CD8-positive, alpha-beta memory T cell (primary cell): ENCODE measurements at regions not wholly inside any gene's neighbourhood (a gene's known extent, or its start where the extent isn't known, plus 50 kb on each side); places are given as distances from the start of the nearest gene placed in this dataset.
A peak's percentile ranks its signal among the peaks of the same experiment; 100 is the strongest.

Experiments used
- CTCF ChIA-PET: fragments of 350-600 bp; sonication (Branson Sonifier 250); formaldehyde crosslinking; loops from one replicate; lab custom pipeline; 2021; ENCODE audit warnings: antibody characterized with exemption; lab: Charles Lee
- POLR2A ChIA-PET: fragments of 350-600 bp; sonication (Branson Sonifier 250); formaldehyde crosslinking; loops from one replicate; lab custom pipeline; 2021; ENCODE audit warnings: antibody characterized with exemption; lab: Charles Lee
- DNase-seq, 5 donors: peaks; one replicate each; pipeline versions ENCODE4 v3.0.0 to v3.0.0-alpha.2; 2020 to 2022; ENCODE audit warnings: mixed read lengths in 1 of 5
- H3K27ac ChIP-seq: one replicate; pipeline ENCODE4 v1.7.0; 2013; ENCODE audit warnings: low read depth, mild to moderate bottlenecking, low read length, moderate library complexity
- H3K27me3 ChIP-seq: 2 replicates; pipeline ENCODE4 v1.7.0; 2013; ENCODE audit warnings: low read length, mild to moderate bottlenecking; ENCODE audit not compliant: insufficient read depth, poor library complexity, severe bottlenecking
- H3K36me3 ChIP-seq: 2 replicates; pipeline ENCODE4 v1.7.0; 2013; ENCODE audit warnings: mild to moderate bottlenecking, low read length, moderate library complexity; ENCODE audit not compliant: insufficient read depth
- H3K4me1 ChIP-seq: 2 replicates; pipeline ENCODE4 v1.7.0; 2013; ENCODE audit warnings: mild to moderate bottlenecking, low read length, moderate library complexity; ENCODE audit not compliant: insufficient read depth
- H3K4me3 ChIP-seq: 2 replicates; pipeline ENCODE4 v1.7.0; 2013; ENCODE audit warnings: mild to moderate bottlenecking, low read length
- H3K9me3 ChIP-seq: 2 replicates; pipeline ENCODE4 v1.7.0; 2013; ENCODE audit warnings: mild to moderate bottlenecking, low read length
- H3K27ac Mint-ChIP-seq, 8 donors: one replicate each; pipeline ENCODE4 v1.8.0; 2020 to 2021; ENCODE audit warnings: mixed read lengths in 8 of 8, mild to moderate bottlenecking in 6 of 8, inconsistent platforms in 3 of 8, moderate library complexity in 3 of 8
- H3K27me3 Mint-ChIP-seq, 2 donors: one replicate each; pipeline ENCODE4 v1.8.0; 2020 to 2021; ENCODE audit warnings: mixed read lengths in 2 of 2, mild to moderate bottlenecking in 1 of 2, moderate library complexity in 1 of 2
- H3K36me3 Mint-ChIP-seq, 3 donors: one replicate each; pipeline ENCODE4 v1.8.0; 2020 to 2021; ENCODE audit warnings: mixed read lengths in 3 of 3, inconsistent platforms in 1 of 3, mild to moderate bottlenecking in 1 of 3
- H3K4me1 Mint-ChIP-seq, 3 donors: one replicate each; pipeline ENCODE4 v1.8.0; 2020 to 2021; ENCODE audit warnings: mixed read lengths in 3 of 3, inconsistent platforms in 1 of 3, mild to moderate bottlenecking in 1 of 3
- H3K4me3 Mint-ChIP-seq, 7 donors: one replicate each; pipeline ENCODE4 v1.8.0; 2020 to 2021; ENCODE audit warnings: mixed read lengths in 7 of 7, mild to moderate bottlenecking in 6 of 7, moderate library complexity in 4 of 7, inconsistent platforms in 2 of 7
- H3K9me3 Mint-ChIP-seq, 5 donors: one replicate each; pipeline ENCODE4 v1.8.0; 2020 to 2022; ENCODE audit warnings: mixed read lengths in 5 of 5, mild to moderate bottlenecking in 3 of 5, moderate library complexity in 2 of 5, inconsistent platforms in 1 of 5

GRCh38 chr4:33189169-33189568, 2469.0 kb downstream of the PCDH7 start:
- H3K27ac Mint-ChIP-seq, result no peak overlapping the region

GRCh38 chr4:33193109-33193508, 2472.9 kb downstream of the PCDH7 start:
- no peaks in the 10 kb centered on the region for H3K36me3 ChIP-seq
- DNase-seq, result no peak
- H3K27ac Mint-ChIP-seq, result no peak overlapping the region
- peaks cover 0 to 20% (median 9%) of the 10 kb centered on the region in 5 donors for H3K9me3 Mint-ChIP-seq
- no peaks in the 10 kb centered on the region for H3K4me1 ChIP-seq
- peaks cover 0 to 2% (median 0%) of the 10 kb centered on the region in 3 donors for H3K36me3 Mint-ChIP-seq
- H3K27me3 Mint-ChIP-seq, result no peaks in the 10 kb centered on the region
- no peak overlapping the region for H3K4me3 ChIP-seq
- no peaks in the 10 kb centered on the region for H3K9me3 ChIP-seq
- H3K4me1 Mint-ChIP-seq, result no peaks in the 10 kb centered on the region
- POLR2A ChIA-PET, result no interaction called here
- CTCF ChIA-PET, result no interaction called here
- no peak overlapping the region for H3K4me3 Mint-ChIP-seq
- no peaks in the 10 kb centered on the region for H3K27me3 ChIP-seq
- H3K27ac ChIP-seq, result no peak overlapping the region

More at GRCh38 chr4:33189169-33189568, 2469.0 kb downstream of the PCDH7 start:
- H3K36me3 Mint-ChIP-seq, result peaks cover 0 to 2% (median 0%) of the 10 kb centered on the region in 3 donors
- Histone ChIP-seq H3K36me3 (no peaks in the 10 kb centered on the region), H3K27ac (no peak overlapping the region), H3K4me3 (no peak overlapping the region), H3K9me3 (no peaks in the 10 kb centered on the region), H3K4me1 (no peaks in the 10 kb centered on the region), H3K27me3 (no peaks in the 10 kb centered on the region)
- ChIA-PET CTCF (no interaction called here), POLR2A (no interaction called here)
- DNase-seq, result no peak
- peaks cover 0 to 20% (median 5%) of the 10 kb centered on the region in 5 donors for H3K9me3 Mint-ChIP-seq
- no peak overlapping the region for H3K4me3 Mint-ChIP-seq
- H3K27me3 Mint-ChIP-seq, result no peaks in the 10 kb centered on the region
- H3K4me1 Mint-ChIP-seq, result no peaks in the 10 kb centered on the region

GRCh38 chr4:33200377-33200776, 2480.2 kb downstream of the PCDH7 start:
- POLR2A ChIA-PET, result no interaction called here
- Mint-ChIP-seq H3K36me3 (no peaks in the 10 kb centered on the region), H3K9me3 (peaks cover 7 to 21% (median 11%) of the 10 kb centered on the region in 5 donors), H3K4me1 (no peaks in the 10 kb centered on the region), H3K4me3 (no peak overlapping the region), H3K27me3 (no peaks in the 10 kb centered on the region), H3K27ac (no peak overlapping the region)
- Histone ChIP-seq H3K27ac (no peak overlapping the region), H3K4me1 (no peaks in the 10 kb centered on the region), H3K27me3 (no peaks in the 10 kb centered on the region), H3K4me3 (no peak overlapping the region), H3K9me3 (no peaks in the 10 kb centered on the region), H3K36me3 (no peaks in the 10 kb centered on the region)
- CTCF ChIA-PET, result no interaction called here
- DNase-seq, result no peak

GRCh38 chr4:33218238-33218637, 2498.1 kb downstream of the PCDH7 start:
- CTCF ChIA-PET, result no interaction called here
- H3K4me1 ChIP-seq, result no peaks in the 10 kb centered on the region
- H3K9me3 ChIP-seq, result no peaks in the 10 kb centered on the region
- Mint-ChIP-seq H3K4me3 (no peak overlapping the region), H3K36me3 (no peaks in the 10 kb centered on the region), H3K9me3 (peaks cover 1 to 13% (median 9%) of the 10 kb centered on the region in 5 donors), H3K4me1 (no peaks in the 10 kb centered on the region), H3K27ac (no peak overlapping the region), H3K27me3 (no peaks in the 10 kb centered on the region)
- H3K27ac ChIP-seq, result no peak overlapping the region
- DNase-seq, result no peak
- H3K36me3 ChIP-seq, result no peaks in the 10 kb centered on the region
- POLR2A ChIA-PET, result no interaction called here
- H3K27me3 ChIP-seq, result no peaks in the 10 kb centered on the region
- H3K4me3 ChIP-seq, result no peak overlapping the region

- ChIA-PET POLR2A (no interaction called here), CTCF (no interaction called here)
- H3K4me1 Mint-ChIP-seq, result no peaks in the 10 kb centered on the region
- Histone ChIP-seq H3K27me3 (no peaks in the 10 kb centered on the region), H3K4me1 (no peaks in the 10 kb centered on the region), H3K36me3 (no peaks in the 10 kb centered on the region), H3K9me3 (no peaks in the 10 kb centered on the region), H3K4me3 (no peak overlapping the region), H3K27ac (no peak overlapping the region)
- H3K9me3 Mint-ChIP-seq, result peaks cover 0 to 17% (median 10%) of the 10 kb centered on the region in 5 donors
- no peaks in the 10 kb centered on the region for H3K27me3 Mint-ChIP-seq
- no peak overlapping the region for H3K4me3 Mint-ChIP-seq
- H3K36me3 Mint-ChIP-seq, result no peaks in the 10 kb centered on the region
- no peak overlapping the region for H3K27ac Mint-ChIP-seq
- no peak for DNase-seq
Observed at GRCh38 chr4:33226133-33226532, 2506.0 kb downstream of the PCDH7 start.

- ChIA-PET CTCF (no interaction called here), POLR2A (no interaction called here)
- no peak overlapping the region for H3K27ac ChIP-seq
- no peaks in the 10 kb centered on the region for H3K4me1 ChIP-seq
- H3K9me3 ChIP-seq, result no peaks in the 10 kb centered on the region
- H3K4me3 ChIP-seq, result no peak overlapping the region
- Mint-ChIP-seq H3K9me3 (peaks cover 0 to 19% (median 10%) of the 10 kb centered on the region in 5 donors), H3K36me3 (no peaks in the 10 kb centered on the region), H3K4me1 (no peaks in the 10 kb centered on the region), H3K27me3 (no peaks in the 10 kb centered on the region), H3K4me3 (no peak overlapping the region), H3K27ac (no peak overlapping the region)
- H3K36me3 ChIP-seq, result no peaks in the 10 kb centered on the region
- no peak for DNase-seq
- no peaks in the 10 kb centered on the region for H3K27me3 ChIP-seq
Observed at GRCh38 chr4:33226783-33227182, 2506.6 kb downstream of the PCDH7 start.

- DNase-seq, result no peak
- Mint-ChIP-seq H3K27ac (no peak overlapping the region), H3K27me3 (no peaks in the 10 kb centered on the region), H3K4me3 (peak overlapping the region in 1 of 7 donors; percentile 48), H3K36me3 (no peaks in the 10 kb centered on the region), H3K4me1 (no peaks in the 10 kb centered on the region), H3K9me3 (peaks cover 6 to 32% (median 11%) of the 10 kb centered on the region in 5 donors)
- Histone ChIP-seq H3K36me3 (no peaks in the 10 kb centered on the region), H3K27me3 (no peaks in the 10 kb centered on the region), H3K4me3 (no peak overlapping the region), H3K9me3 (no peaks in the 10 kb centered on the region), H3K27ac (no peak overlapping the region), H3K4me1 (no peaks in the 10 kb centered on the region)
- ChIA-PET POLR2A (no interaction called here), CTCF (no interaction called here)
Observed at GRCh38 chr4:33255094-33255493, 2534.9 kb downstream of the PCDH7 start.

GRCh38 chr4:33255507-33255906, 2535.3 kb downstream of the PCDH7 start:
- Histone ChIP-seq H3K9me3 (no peaks in the 10 kb centered on the region), H3K4me3 (no peak overlapping the region), H3K27ac (no peak overlapping the region), H3K36me3 (no peaks in the 10 kb centered on the region), H3K4me1 (no peaks in the 10 kb centered on the region), H3K27me3 (no peaks in the 10 kb centered on the region)
- ChIA-PET POLR2A (no interaction called here), CTCF (no interaction called here)
- H3K9me3 Mint-ChIP-seq, result peaks cover 8 to 29% (median 12%) of the 10 kb centered on the region in 5 donors
- DNase-seq, result no peak
- H3K27me3 Mint-ChIP-seq, result no peaks in the 10 kb centered on the region
- H3K4me3 Mint-ChIP-seq, result no peak overlapping the region
- H3K27ac Mint-ChIP-seq, result no peak overlapping the region
- no peaks in the 10 kb centered on the region for H3K4me1 Mint-ChIP-seq
- no peaks in the 10 kb centered on the region for H3K36me3 Mint-ChIP-seq

- no peak overlapping the region for H3K27ac ChIP-seq
- ChIA-PET CTCF (no interaction called here), POLR2A (no interaction called here)
- Mint-ChIP-seq H3K4me1 (no peaks in the 10 kb centered on the region), H3K4me3 (no peak overlapping the region), H3K27ac (no peak overlapping the region), H3K27me3 (peaks cover 0 to 1% of the 10 kb centered on the region in 2 donors), H3K36me3 (no peaks in the 10 kb centered on the region), H3K9me3 (peaks cover 6 to 30% (median 11%) of the 10 kb centered on the region in 5 donors)
- H3K27me3 ChIP-seq, result no peaks in the 10 kb centered on the region
- no peak overlapping the region for H3K4me3 ChIP-seq
- no peaks in the 10 kb centered on the region for H3K4me1 ChIP-seq
- H3K9me3 ChIP-seq, result no peaks in the 10 kb centered on the region
- DNase-seq, result no peak
- no peaks in the 10 kb centered on the region for H3K36me3 ChIP-seq
Observed at GRCh38 chr4:33262824-33263223, 2542.7 kb downstream of the PCDH7 start.
